NCI-H2171 treated with DMSO at 0.1 percent for 48 hours (cell line): ENCODE measurements at regions not wholly inside any gene's neighbourhood (a gene's known extent, or its start where the extent isn't known, plus 50 kb on each side); places are given as distances from the start of the nearest gene placed in this dataset.
"Not testable (repeated sequence)": the region's sequence is repeated elsewhere in the genome, so short reads cannot be mapped to it uniquely, and the experiment has no call there.

Experiments
- DNase-seq: peaks from one replicate; lab custom pipeline; 2025; lab: John Stamatoyannopoulos, UW

DNA sequence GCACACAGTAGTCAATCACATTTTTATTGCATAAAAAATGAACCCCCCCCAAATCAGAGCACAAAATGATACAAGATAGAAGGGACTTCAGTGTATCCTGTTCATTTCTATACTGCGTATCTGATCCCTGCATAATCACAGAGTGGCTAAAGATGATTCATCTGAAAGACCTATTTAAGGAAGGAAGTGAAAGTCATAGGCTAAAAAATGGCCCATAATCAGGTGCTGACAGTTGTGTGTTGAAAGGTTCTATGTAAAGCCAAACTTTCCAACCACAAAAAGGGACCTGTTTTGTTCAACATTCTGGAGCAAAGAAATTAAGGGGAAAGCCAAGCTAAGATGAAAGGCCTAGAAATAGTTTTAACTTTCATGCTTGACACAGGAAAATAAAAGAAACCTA lies 147.8 kb upstream of the ATP2B1 start:
- no peak for DNase-seq

- DNase-seq: no peak
Observed at GRCh38 chr12:89848732-89849131, 140.1 kb upstream of the ATP2B1 start.

- no peak for DNase-seq
Observed at GRCh38 chr12:89846473-89847055, 137.9 kb upstream of the ATP2B1 start.

- DNase-seq: no peak
Observed at GRCh38 chr12:89845767-89846166, 137.1 kb upstream of the ATP2B1 start.

DNA sequence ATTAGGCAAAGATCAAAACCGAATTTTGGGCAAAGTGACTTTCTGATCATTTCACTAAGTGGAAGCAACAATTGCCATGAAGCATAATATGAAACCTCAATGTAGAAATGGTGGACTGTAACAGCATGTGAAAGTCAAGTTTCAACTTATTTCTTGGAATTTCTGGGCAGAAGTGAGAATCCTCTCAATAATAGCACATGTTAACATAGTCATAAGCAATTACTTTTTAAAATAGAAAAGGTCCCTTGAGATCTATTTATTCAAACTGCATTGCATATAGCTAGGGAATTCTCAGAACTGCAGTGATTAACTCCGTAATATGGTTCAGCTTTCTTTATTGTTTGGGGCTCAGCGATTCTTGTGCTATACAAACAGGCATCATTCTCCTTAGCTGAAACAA lies 136.7 kb upstream of the ATP2B1 start:
- DNase-seq: no peak

DNA sequence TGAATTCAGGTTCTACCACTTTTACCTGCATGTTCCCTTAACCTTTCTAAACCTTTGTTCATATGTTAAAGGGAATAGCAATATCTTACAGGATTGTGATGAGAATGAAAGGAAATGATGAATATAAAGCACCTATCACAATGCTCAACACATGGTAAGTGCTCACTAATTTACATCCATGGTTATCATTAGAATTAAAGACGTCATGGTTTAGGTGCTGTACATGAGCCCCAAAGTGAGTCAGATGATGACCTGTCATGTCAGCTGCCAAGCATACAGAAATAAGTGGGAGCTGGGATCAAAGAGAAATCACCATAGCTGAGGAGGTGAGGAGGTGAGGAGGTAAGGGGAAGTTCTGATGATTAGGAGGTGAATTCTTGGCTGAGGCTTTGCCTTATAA lies 135.9 kb upstream of the ATP2B1 start:
- no peak for DNase-seq

DNA sequence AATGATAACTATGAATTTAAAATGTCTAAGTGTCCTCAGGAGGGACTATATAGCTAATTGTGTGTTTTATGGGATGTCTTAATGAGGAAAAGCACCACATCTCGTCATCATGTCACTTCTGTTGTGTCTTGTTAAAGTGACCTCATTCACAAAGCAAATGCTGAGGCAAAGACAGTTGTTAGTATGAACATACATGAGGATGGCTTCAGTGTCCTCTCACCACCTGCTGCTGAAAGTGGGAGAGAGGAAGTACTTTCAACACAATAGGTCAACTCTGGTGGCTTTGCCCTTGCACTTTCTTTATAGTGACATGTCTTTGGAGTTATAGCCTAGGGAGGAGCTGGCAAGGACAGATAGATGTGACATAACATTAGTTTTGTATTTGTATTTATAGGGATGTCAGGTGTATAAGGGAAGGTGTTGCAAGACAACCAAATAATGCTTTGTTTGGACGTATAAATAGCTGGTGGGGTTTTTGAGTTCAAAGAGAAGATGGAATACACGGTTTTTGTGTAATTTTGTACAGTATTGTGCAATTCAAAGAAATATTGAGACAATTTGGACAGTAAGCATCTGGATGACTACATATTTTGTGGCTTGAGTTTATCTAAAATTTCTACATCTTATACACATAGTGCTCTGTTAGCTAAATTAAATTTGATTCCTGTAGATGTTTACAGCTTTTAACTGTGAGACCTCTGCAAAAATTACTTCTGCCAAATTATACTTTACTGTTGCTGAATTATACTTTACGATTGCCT lies 131.7 kb upstream of the ATP2B1 start:
- DNase-seq: no peak

DNA sequence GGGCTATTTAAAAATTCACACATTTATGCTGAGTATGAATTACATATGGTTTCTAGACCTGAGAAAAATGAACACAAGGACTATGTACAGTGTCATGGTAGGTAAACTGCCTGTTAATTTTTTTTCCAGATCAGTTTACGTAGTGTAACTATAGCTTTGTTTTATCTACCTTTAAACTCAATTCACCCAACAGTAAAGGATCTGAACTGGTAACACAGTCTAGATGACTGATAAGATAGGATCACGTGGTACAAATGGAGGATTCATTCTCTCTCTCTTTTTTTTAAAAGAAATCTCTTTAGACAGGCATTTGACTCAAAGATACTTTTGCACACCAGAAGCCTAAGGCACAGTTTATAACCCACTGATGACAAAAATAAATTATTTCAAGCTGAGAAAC lies 130.8 kb upstream of the ATP2B1 start:
- DNase-seq: no peak

GRCh38 chr12:89838833-89839232 lies 130.2 kb upstream of the ATP2B1 start:
- DNase-seq: no peak

GRCh38 chr12:89836026-89836425 lies 127.4 kb upstream of the ATP2B1 start:
- DNase-seq: no peak

DNA sequence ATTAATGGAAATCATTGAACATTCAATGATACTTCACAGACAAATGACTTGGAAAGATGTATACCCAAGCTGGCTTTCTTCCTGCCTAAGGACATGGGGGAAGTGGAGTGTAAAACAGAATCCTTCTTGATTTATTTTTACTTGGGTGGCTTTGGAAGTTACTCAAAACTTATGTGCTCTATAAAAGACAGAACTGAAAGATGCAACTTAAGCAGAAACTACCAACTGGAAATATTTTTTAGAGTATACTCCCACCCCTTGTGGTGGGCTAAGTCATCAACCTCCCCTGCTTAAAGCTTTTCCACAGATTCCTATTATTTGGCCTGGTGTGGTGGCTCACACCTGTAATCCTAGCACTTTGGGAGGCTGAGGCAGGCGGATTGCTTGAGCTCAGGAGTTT lies 126.0 kb upstream of the ATP2B1 start:
- DNase-seq: no peak

DNA sequence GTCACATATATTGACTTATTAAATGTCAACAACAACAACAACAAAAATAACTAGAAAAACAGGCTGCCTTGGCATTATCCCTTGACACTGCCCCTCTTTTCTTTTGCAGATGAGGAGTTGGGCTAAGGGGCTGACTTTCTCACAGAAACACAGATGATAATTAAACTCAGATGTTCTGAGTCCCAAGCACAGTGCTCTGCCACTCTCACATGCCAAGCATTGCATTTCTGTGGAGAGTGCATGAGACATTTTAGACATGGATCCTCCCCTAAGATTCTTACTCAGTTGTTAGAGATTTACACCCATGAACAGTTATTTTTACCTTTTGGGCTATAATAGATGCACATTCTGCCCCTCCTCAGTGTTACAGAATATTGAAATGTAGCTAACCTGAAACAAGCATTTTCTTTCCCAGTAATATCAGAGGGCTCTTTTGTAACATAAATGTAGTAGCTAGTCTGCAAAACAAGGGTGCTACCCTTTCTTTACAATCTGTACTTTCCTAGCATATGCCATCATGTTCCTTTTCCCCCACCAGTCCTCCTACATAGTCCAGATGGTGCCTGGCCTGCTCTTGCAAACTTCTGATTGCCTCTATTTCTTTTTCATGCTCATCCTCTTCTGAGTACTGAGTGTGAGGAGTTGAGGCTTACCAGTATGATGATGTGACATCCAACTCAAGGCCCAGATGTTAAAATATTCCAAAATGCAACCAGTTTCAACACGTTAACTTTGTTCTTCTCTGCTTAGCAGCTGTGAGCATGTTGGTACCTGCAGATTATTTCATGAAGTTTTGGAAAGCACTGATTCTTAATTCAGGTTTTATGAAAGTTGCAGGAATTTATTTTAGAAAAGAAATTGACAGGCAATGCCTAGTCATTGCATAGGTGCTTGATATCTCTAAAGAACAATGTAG lies 125.0 kb upstream of the ATP2B1 start:
- no peak for DNase-seq

GRCh38 chr12:89832336-89832735 lies 123.7 kb upstream of the ATP2B1 start:
- no peak for DNase-seq

GRCh38 chr12:89831310-89832095 lies 122.9 kb upstream of the ATP2B1 start:
- DNase-seq: no peak

- DNase-seq: no peak
Observed at GRCh38 chr12:89829434-89829975, 120.9 kb upstream of the ATP2B1 start.

DNA sequence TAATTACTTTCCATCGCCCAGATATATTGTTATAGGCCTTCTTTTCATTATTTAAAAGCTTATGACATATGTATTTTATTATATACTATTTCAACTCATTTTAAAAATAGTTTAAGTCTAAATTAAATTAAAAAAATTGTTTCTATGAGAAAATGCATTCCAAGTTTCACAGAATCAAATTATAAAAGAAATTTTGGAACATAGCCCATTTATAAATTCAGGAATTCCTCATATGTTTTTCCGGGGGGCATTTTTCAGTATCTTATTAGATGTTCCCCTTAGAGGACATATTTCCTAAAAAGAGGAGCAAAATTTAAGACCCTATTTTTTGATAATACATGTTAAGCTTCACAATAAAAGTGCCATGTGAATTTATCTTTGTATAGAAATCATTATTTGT lies 119.9 kb upstream of the ATP2B1 start:
- no peak for DNase-seq

GRCh38 chr12:89827592-89827991 lies 119.0 kb upstream of the ATP2B1 start:
- DNase-seq: no peak

- DNase-seq: no peak
Observed at GRCh38 chr12:89826468-89826867, 117.8 kb upstream of the ATP2B1 start.

DNA sequence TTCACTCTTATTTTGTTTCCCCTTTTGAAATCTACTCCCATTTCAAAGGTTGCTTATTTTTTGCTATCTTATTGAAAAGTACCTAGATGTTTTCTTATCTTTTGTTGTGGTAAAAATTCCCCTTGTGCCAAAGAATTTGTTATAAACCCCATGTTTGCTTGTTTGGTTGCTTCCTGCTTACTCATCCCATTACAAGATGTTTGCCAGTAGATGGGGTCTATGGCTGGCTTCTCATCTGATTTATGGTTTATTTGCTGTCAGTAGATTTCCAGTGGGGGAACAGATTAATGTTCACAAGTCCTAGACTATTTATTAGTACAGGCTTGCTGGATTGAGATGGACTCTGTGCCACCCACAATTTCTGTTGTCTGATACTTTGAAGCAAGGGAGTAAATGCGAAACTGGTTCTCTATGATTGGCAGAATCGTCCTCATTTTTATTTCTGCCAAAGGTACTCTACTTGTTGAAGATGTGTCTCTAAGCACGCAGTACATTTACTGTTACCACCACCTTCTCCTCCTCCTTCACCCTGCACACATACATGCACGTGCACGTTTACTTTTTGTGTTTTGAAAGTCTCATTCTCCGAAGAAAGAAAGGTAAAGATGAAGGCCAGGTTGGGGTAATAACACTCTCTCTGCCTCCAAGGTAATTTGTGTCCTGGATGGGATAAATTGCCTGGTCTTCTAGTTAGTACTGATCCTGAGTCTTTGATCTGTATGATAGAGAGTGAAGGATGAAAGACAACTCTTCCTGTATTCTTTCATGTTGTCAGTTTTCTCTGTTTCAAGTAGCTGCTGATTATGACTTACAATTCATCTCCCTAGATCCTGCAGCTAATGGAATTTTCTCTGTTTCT lies 117.2 kb upstream of the ATP2B1 start:
- no peak for DNase-seq

DNA sequence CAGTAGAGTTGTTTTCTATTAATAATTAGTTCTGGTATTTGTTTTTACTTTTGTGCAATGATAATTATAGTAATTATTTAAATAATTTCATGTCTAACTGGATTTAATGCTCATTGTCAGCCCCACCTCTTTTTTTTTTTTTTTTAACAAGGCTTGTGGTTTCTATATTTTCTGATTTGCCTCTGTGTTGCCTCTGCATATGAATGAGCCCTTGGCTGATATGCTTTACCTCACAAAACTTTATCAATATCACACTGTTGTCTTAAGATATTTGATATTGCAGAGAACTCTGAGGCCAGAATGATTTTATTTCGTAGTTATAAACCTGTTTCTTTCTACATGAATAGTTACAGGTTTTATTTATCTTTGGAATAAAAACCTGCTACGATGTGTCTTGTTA lies 116.2 kb upstream of the ATP2B1 start:
- no peak for DNase-seq

GRCh38 chr12:89822992-89823391 lies 114.4 kb upstream of the ATP2B1 start:
- not testable (repeated sequence) for DNase-seq
